ENCODE measurements at regions not wholly inside any gene's neighbourhood (a gene's known extent, or its start where the extent isn't known, plus 50 kb on each side); places are given as distances from the start of the nearest gene placed in this dataset.

- no peaks in the 10 kb centered on the region for H3K27me3 ChIP-seq
- H3K4me1 ChIP-seq (ENCODE audit: insufficient read depth), result no peaks in the 10 kb centered on the region
- TF ChIP-seq POLR2A (IDR thresholded peaks at IDR 0.05) (no peak), CTCF (IDR thresholded peaks at IDR 0.05) (no peak), EP300 (IDR thresholded peaks at IDR 0.05) (no peak)
- intact Hi-C loops (cut with DNase I), result no loop called here
- no peak for DNase-seq
- H3K36me3 ChIP-seq, result no peaks in the 10 kb centered on the region
- no peak overlapping the region for H3K4me3 ChIP-seq
- H3K27ac ChIP-seq, result no peak overlapping the region
- H3K9me3 ChIP-seq, result peaks cover 0 to 3% of the 10 kb centered on the region in 2 donors
Observed at GRCh38 chr22:22978637-22979036, 91.0 kb downstream of the IGLL5 start.

- no peak for DNase-seq
- Histone ChIP-seq H3K36me3 (no peaks in the 10 kb centered on the region), H3K4me3 (no peak overlapping the region), H3K4me1 (ENCODE audit: insufficient read depth) (no peaks in the 10 kb centered on the region), H3K9me3 (peaks cover 0 to 3% of the 10 kb centered on the region in 2 donors), H3K27me3 (no peaks in the 10 kb centered on the region), H3K27ac (no peak overlapping the region)
- 63 to 75% (median 72%) methylated on average over 4 of the region's 4 CpGs for WGBS, 3 donors
- intact Hi-C loops (cut with DNase I), result no loop called here
- TF ChIP-seq CTCF (IDR thresholded peaks at IDR 0.05) (no peak), POLR2A (IDR thresholded peaks at IDR 0.05) (no peak), EP300 (IDR thresholded peaks at IDR 0.05) (no peak)
Observed at GRCh38 chr22:22979121-22979724, 91.1 kb upstream of the GNAZ start.

GRCh38 chr22:22979954-22980353, 90.4 kb upstream of the GNAZ start:
- H3K4me3 ChIP-seq, result no peak overlapping the region
- H3K4me1 ChIP-seq (ENCODE audit: insufficient read depth), result no peaks in the 10 kb centered on the region
- no peak overlapping the region for H3K27ac ChIP-seq
- 84 to 95% (median 90%) methylated on average over 1 of the region's 1 CpG for WGBS, 3 donors
- H3K9me3 ChIP-seq, result peaks cover 0 to 3% of the 10 kb centered on the region in 2 donors
- TF ChIP-seq POLR2A (IDR thresholded peaks at IDR 0.05) (no peak), EP300 (IDR thresholded peaks at IDR 0.05) (no peak), CTCF (IDR thresholded peaks at IDR 0.05) (no peak)
- H3K36me3 ChIP-seq, result no peaks in the 10 kb centered on the region
- DNase-seq, result no peak
- intact Hi-C loops (cut with DNase I), result no loop called here
- no peaks in the 10 kb centered on the region for H3K27me3 ChIP-seq

- Histone ChIP-seq H3K27me3 (no peaks in the 10 kb centered on the region), H3K36me3 (no peaks in the 10 kb centered on the region), H3K4me3 (no peak overlapping the region), H3K9me3 (peaks cover 0 to 3% of the 10 kb centered on the region in 2 donors), H3K4me1 (ENCODE audit: insufficient read depth) (no peaks in the 10 kb centered on the region), H3K27ac (no peak overlapping the region)
- no peak for DNase-seq
- TF ChIP-seq EP300 (IDR thresholded peaks at IDR 0.05) (no peak), POLR2A (IDR thresholded peaks at IDR 0.05) (no peak), CTCF (IDR thresholded peaks at IDR 0.05) (no peak)
- intact Hi-C loops (cut with DNase I), result no loop called here
- WGBS, 3 donors, result 55 to 87% (median 65%) methylated on average over 3 of the region's 3 CpGs
Observed at GRCh38 chr22:22981670-22982571, 88.4 kb upstream of the GNAZ start.
